HepG2 (cell line): ENCODE measurements at regions not wholly inside any gene's neighbourhood (a gene's known extent, or its start where the extent isn't known, plus 50 kb on each side); places are given as distances from the start of the nearest gene placed in this dataset.

Source experiments
- ATAC-seq: fragments of 200-7000 bp; cut with Tn5 transposase; 3 replicates; pipeline ENCODE4 v1.9.1; 2020; ENCODE audit warnings: mild to moderate bottlenecking, moderate library complexity
- BruUV-seq: library from RNA; stranded (reverse); fragments of 400-500 nt; replicated peaks from 2 replicates; lab custom pipeline; 2021; lab: Mats Ljungman, UMichigan
- CTCF ChIA-PET: fragments of 300-600 bp; formaldehyde crosslinking; extraction: SDS; loops from one replicate; lab custom pipeline; 2021; ENCODE audit warnings: low total read pairs, inconsistent platforms, low intra/inter-chr PET ratio; lab: Yijun Ruan, JAX
- POLR2A ChIA-PET: fragments of 350-600 bp; sonication (Branson Sonifier 250); formaldehyde crosslinking; loops from one replicate; lab custom pipeline; 2020; ENCODE audit warnings: antibody characterized with exemption, inconsistent platforms; lab: Yijun Ruan, JAX
- DNase-seq: peaks from one replicate; pipeline ENCODE4 v3.0.0-alpha.2; 2015; ENCODE audit warnings: low spot score
- FAIRE-seq: peaks from 3 replicates; lab custom pipeline; 2011; peaks lifted over from hg19 to GRCh38; lab: Jason Lieb, UNC
- H2AFZ ChIP-seq: one replicate; pipeline ENCODE4 v1.6.1; 2011; ENCODE audit warnings: low read length, inconsistent platforms
- H3K27ac ChIP-seq: fragments of 300-600 bp; 3 replicates; pipeline ENCODE4 v1.8.0; 2011; ENCODE audit warnings: mixed run types, mild to moderate bottlenecking, mixed read lengths, low read length, inconsistent platforms; ENCODE audit not compliant: insufficient read depth; ENCODE audit errors: extremely low read length
- H3K27me3 ChIP-seq, 2 experiments: fragments of 200-600 bp in 1 of 2; 2 replicates in 1 of 2; 3 replicates in 1 of 2; pipeline versions ENCODE4 v1.6.0 to v1.8.0; 2011; ENCODE audit warnings: low read length in 2 of 2, mild to moderate bottlenecking in 2 of 2, moderate library complexity in 2 of 2, inconsistent platforms in 1 of 2; ENCODE audit not compliant: insufficient read depth in 2 of 2, control insufficient read depth in 1 of 2
- H3K36me3 ChIP-seq, 2 experiments: fragments of 200-600 bp in 1 of 2; replicated peaks in 1 of 2; 2 replicates in 1 of 2; 3 replicates in 1 of 2; pipeline versions ENCODE4 v1.5.1 to v1.8.0; 2011; ENCODE audit warnings: low read length in 2 of 2, inconsistent platforms in 1 of 2; ENCODE audit not compliant: insufficient read depth in 2 of 2, control insufficient read depth in 1 of 2
- H3K4me1 ChIP-seq: 2 replicates; pipeline ENCODE4 v1.5.1; 2012; ENCODE audit warnings: low read length, inconsistent platforms; ENCODE audit not compliant: insufficient read depth
- H3K4me2 ChIP-seq: 2 replicates; pipeline ENCODE4 v1.6.0; 2011; ENCODE audit warnings: low read depth, low read length, inconsistent platforms
- H3K4me3 ChIP-seq, 3 experiments: fragments of 200-600 bp in 1 of 3; sonication (generic), shearing (Covaris generic) in 1 of 3; replicated peaks in 1 of 3; 2 replicates each; pipeline ENCODE4 v1.5.1; 2011 to 2016; ENCODE audit warnings: low read length in 3 of 3, inconsistent platforms in 2 of 3, low read depth in 2 of 3, mild to moderate bottlenecking in 2 of 3, control low read depth in 1 of 3, mixed read lengths in 1 of 3; ENCODE audit not compliant: insufficient read depth in 1 of 3
- H3K79me2 ChIP-seq: one replicate; pipeline ENCODE4 v1.6.1; 2011; ENCODE audit warnings: low read length, inconsistent platforms; ENCODE audit not compliant: insufficient read depth
- H3K9ac ChIP-seq: 2 replicates; pipeline ENCODE4 v1.6.0; 2011; ENCODE audit warnings: mild to moderate bottlenecking, low read depth, low read length, inconsistent platforms; ENCODE audit not compliant: insufficient read depth
- H3K9me3 ChIP-seq: 2 replicates; pipeline ENCODE4 v1.5.1; 2012; ENCODE audit warnings: mild to moderate bottlenecking, low read length
- H4K20me1 ChIP-seq: 2 replicates; pipeline ENCODE4 v1.6.0; 2011; ENCODE audit warnings: inconsistent platforms, mild to moderate bottlenecking, low read length, moderate library complexity; ENCODE audit not compliant: insufficient read depth
- CAMTA2 ChIP-seq: sonication (generic); formaldehyde crosslinking; IDR thresholded peaks from 2 replicates; pipeline ENCODE4 v1.4.0; 2020; ENCODE audit warnings: mild to moderate bottlenecking, missing genetic modification reagents, borderline replicate concordance
- HDAC6 ChIP-seq: fragments of 200-600 bp; sonication (generic); IDR thresholded peaks from 2 replicates; pipeline ENCODE4 v1.7.0; 2017; ENCODE audit warnings: mild to moderate bottlenecking, antibody characterized with exemption, low read length, low read depth
- MED13 ChIP-seq: sonication (generic); formaldehyde crosslinking; IDR thresholded peaks from 2 replicates; pipeline ENCODE4 v1.5.0; 2020; ENCODE audit warnings: missing genetic modification reagents
- MYC ChIP-seq: sonication (generic); formaldehyde crosslinking; IDR thresholded peaks from 2 replicates; pipeline ENCODE4 v1.9.0; 2021; ENCODE audit warnings: missing genetic modification reagents, borderline replicate concordance
- NR1H2 ChIP-seq: sonication (generic); formaldehyde crosslinking; IDR thresholded peaks from 2 replicates; pipeline ENCODE4 v1.8.1; 2022; ENCODE audit warnings: low read depth, missing genetic modification reagents, borderline replicate concordance
- RXRA ChIP-seq: sonication (generic); formaldehyde crosslinking; IDR thresholded peaks from 2 replicates; pipeline ENCODE4 v1.5.1; 2020; ENCODE audit warnings: missing genetic modification reagents
- ZBTB38 ChIP-seq: sonication (generic); formaldehyde crosslinking; IDR thresholded peaks from 2 replicates; pipeline ENCODE4 v1.5.1; 2020; ENCODE audit warnings: mild to moderate bottlenecking, missing genetic modification reagents
- ZKSCAN1 ChIP-seq: fragments of 150-350 bp; IDR thresholded peaks from 2 replicates; pipeline ENCODE4 v1.6.1; 2014; ENCODE audit warnings: low read length
- ZNF556 ChIP-seq: sonication (generic); formaldehyde crosslinking; IDR thresholded peaks from 2 replicates; pipeline ENCODE4 v1.4.0; 2020; ENCODE audit warnings: mild to moderate bottlenecking, missing genetic modification reagents, borderline replicate concordance
- ZNF580 ChIP-seq: IDR thresholded peaks from 2 replicates; pipeline ENCODE4 v1.6.1; 2016; ENCODE audit warnings: low read depth, borderline replicate concordance
- WGBS: methylation state at CpG from one replicate; pipeline ENCODE4 v1.1.6; 2017; ENCODE audit warnings: low lambda C conversion rate; 5-methylcytosine and 5-hydroxymethylcytosine counted together
- in situ Hi-C: cut with HindIII; loops from 2 replicates; pipeline ENCODE4 v1.10.0; 2017; ENCODE audit warnings: low pct_unique_long_range_greater_than_20kb; ENCODE audit not compliant: extremely low pct_ligation_motif_present
- intact Hi-C: fragments of 100-400 bp; cut with micrococcal nuclease; formaldehyde crosslinking; loops from one replicate; pipeline ENCODE4 v1.10.0; 2022; ENCODE audit not compliant: unreplicated experiment
- TF ChIP-seq, protein P1 (sequence below): sonication (generic); formaldehyde crosslinking; IDR thresholded peaks from 2 replicates; pipeline ENCODE4 v1.4.0; 2020; ENCODE audit warnings: missing genetic modification reagents
- TF ChIP-seq, protein P2 (sequence below): sonication (generic); formaldehyde crosslinking; IDR thresholded peaks from 2 replicates; pipeline ENCODE4 v1.4.0; 2020; ENCODE audit warnings: mild to moderate bottlenecking, low read depth, missing genetic modification reagents

- Histone ChIP-seq H3K79me2 (no peaks in the 10 kb centered on the region), H3K9me3 (no peaks in the 10 kb centered on the region), H3K9ac (no peak overlapping the region), H4K20me1 (no peaks in the 10 kb centered on the region), H2AFZ (no peak overlapping the region), H3K4me1 (no peaks in the 10 kb centered on the region), H3K27me3 (no peaks in the 10 kb centered on the region), H3K36me3 (no peaks in the 10 kb centered on the region), H3K4me2 (no peak overlapping the region), H3K4me3 (no peak overlapping the region), H3K27ac (no peak overlapping the region)
- BruUV-seq = no TSS peak
- 15% methylated on average over 3 of the region's 3 CpGs for WGBS
- POLR2A ChIA-PET = no interaction called here
- ATAC-seq = no peak
- intact Hi-C loops = no loop called here
- no peak for FAIRE-seq
- CTCF ChIA-PET = no interaction called here
- TF ChIP-seq, protein P1, sequence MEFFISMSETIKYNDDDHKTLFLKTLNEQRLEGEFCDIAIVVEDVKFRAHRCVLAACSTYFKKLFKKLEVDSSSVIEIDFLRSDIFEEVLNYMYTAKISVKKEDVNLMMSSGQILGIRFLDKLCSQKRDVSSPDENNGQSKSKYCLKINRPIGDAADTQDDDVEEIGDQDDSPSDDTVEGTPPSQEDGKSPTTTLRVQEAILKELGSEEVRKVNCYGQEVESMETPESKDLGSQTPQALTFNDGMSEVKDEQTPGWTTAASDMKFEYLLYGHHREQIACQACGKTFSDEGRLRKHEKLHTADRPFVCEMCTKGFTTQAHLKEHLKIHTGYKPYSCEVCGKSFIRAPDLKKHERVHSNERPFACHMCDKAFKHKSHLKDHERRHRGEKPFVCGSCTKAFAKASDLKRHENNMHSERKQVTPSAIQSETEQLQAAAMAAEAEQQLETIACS (CRISPR knock-in tag) = no peak
- no peak for TF ChIP-seq ZBTB38
- in situ Hi-C loops = no loop called here
- DNase-seq = no peak
Observed at GRCh38 chr5:107794741-107795140, 124.0 kb upstream of the EFNA5 start.

DNA sequence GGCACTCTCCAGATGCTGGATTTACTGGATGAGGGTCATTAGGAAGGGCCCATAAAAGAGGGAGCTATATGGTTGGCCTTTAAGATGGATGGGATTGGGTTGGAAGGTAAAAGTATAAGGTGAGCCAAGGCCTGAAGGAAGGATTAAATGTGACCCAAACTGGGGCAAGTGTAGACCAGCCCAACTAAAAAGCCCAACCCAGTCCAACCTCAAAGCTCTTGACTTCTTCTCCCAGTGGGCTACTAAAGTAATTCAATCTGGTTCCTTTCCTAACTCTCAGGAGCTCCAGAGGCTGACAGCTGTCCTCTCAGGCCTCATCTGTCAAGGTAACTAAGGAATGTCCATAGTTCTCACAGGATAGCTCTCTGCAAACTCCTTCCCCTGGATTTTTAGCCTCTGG is 122.2 kb upstream of the EFNA5 start:
- CTCF ChIA-PET = no interaction called here
- Histone ChIP-seq H3K79me2 (no peaks in the 10 kb centered on the region), H3K4me1 (no peaks in the 10 kb centered on the region), H3K4me2 (no peak overlapping the region), H4K20me1 (no peaks in the 10 kb centered on the region), H3K4me3 (no peak overlapping the region), H2AFZ (no peak overlapping the region), H3K9me3 (no peaks in the 10 kb centered on the region), H3K27me3 (no peaks in the 10 kb centered on the region), H3K27ac (no peak overlapping the region), H3K36me3 (no peaks in the 10 kb centered on the region), H3K9ac (no peak overlapping the region)
- no peak for FAIRE-seq
- BruUV-seq = no TSS peak
- POLR2A ChIA-PET = no interaction called here
- no peak for ATAC-seq
- intact Hi-C loops = no loop called here
- DNase-seq = no peak
- in situ Hi-C loops = no loop called here
- TF ChIP-seq MYC (CRISPR knock-in tag) = no peak
- no peak for TF ChIP-seq HDAC6
- no peak for TF ChIP-seq ZNF556 (CRISPR knock-in tag)
- TF ChIP-seq RXRA (CRISPR knock-in tag) = no peak
- no peak for TF ChIP-seq NR1H2 (CRISPR knock-in tag)
- TF ChIP-seq CAMTA2 (CRISPR knock-in tag) = no peak
- TF ChIP-seq MED13 (CRISPR knock-in tag) = no peak
- TF ChIP-seq ZBTB38 = no peak
- TF ChIP-seq ZKSCAN1 = no peak
- no peak for TF ChIP-seq ZNF580 (CRISPR knock-in tag)
- TF ChIP-seq, protein P2, sequence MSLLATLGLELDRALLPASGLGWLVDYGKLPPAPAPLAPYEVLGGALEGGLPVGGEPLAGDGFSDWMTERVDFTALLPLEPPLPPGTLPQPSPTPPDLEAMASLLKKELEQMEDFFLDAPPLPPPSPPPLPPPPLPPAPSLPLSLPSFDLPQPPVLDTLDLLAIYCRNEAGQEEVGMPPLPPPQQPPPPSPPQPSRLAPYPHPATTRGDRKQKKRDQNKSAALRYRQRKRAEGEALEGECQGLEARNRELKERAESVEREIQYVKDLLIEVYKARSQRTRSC (CRISPR knock-in tag) = no peak
- TF ChIP-seq, all 625 proteins: peak for 0
